ENCODE measurements at regions not wholly inside any gene's neighbourhood (a gene's known extent, or its start where the extent isn't known, plus 50 kb on each side); places are given as distances from the start of the nearest gene placed in this dataset.

GRCh38 chr6:119482850-119483285, 133.3 kb upstream of the MAN1A1 start:
- POLR2A ChIA-PET, result no interaction called here
- H3K9me3 Mint-ChIP-seq, result peaks cover 4% of the 10 kb centered on the region; the same call in 1 of the 2 replicates
- TF ChIP-seq OVOL2 (CRISPR knock-in tag; IDR thresholded peaks at IDR 0.05; ENCODE audit: borderline replicate concordance) (no peak), PRDM15 (CRISPR knock-in tag; IDR thresholded peaks at IDR 0.05) (no peak), ATF1 (CRISPR knock-in tag; IDR thresholded peaks at IDR 0.05) (no peak), ATF6 (CRISPR knock-in tag; IDR thresholded peaks at IDR 0.05) (no peak), EMX1 (CRISPR knock-in tag; IDR thresholded peaks at IDR 0.05) (no peak), ZNF512 (CRISPR knock-in tag; IDR thresholded peaks at IDR 0.05; ENCODE audit: borderline replicate concordance) (no peak), ZNF219 (CRISPR knock-in tag; IDR thresholded peaks at IDR 0.05; ENCODE audit: borderline replicate concordance) (no peak), SMAD4 (CRISPR knock-in tag; IDR thresholded peaks at IDR 0.05) (no peak), AFF4 (CRISPR knock-in tag; IDR thresholded peaks at IDR 0.05; ENCODE audit: borderline replicate concordance) (no peak), MXD4 (CRISPR knock-in tag; IDR thresholded peaks at IDR 0.05; ENCODE audit: borderline replicate concordance) (no peak), NFYB (CRISPR knock-in tag; conservative IDR thresholded peaks at IDR 0.05; ENCODE audit: low read depth) (no peak), USF2 (CRISPR knock-in tag; IDR thresholded peaks at IDR 0.05) (no peak), TEAD4 (CRISPR knock-in tag; IDR thresholded peaks at IDR 0.05) (no peak)
- TF ChIP-seq, protein P1, sequence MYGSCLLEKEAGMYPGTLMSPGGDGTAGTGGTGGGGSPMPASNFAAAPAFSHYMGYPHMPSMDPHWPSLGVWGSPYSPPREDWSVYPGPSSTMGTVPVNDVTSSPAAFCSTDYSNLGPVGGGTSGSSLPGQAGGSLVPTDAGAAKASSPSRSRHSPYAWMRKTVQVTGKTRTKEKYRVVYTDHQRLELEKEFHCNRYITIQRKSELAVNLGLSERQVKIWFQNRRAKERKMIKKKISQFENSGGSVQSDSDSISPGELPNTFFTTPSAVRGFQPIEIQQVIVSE (CRISPR knock-in tag; IDR thresholded peaks at IDR 0.05; ENCODE audit: borderline replicate concordance), result no peak
- TF ChIP-seq, protein P2, sequence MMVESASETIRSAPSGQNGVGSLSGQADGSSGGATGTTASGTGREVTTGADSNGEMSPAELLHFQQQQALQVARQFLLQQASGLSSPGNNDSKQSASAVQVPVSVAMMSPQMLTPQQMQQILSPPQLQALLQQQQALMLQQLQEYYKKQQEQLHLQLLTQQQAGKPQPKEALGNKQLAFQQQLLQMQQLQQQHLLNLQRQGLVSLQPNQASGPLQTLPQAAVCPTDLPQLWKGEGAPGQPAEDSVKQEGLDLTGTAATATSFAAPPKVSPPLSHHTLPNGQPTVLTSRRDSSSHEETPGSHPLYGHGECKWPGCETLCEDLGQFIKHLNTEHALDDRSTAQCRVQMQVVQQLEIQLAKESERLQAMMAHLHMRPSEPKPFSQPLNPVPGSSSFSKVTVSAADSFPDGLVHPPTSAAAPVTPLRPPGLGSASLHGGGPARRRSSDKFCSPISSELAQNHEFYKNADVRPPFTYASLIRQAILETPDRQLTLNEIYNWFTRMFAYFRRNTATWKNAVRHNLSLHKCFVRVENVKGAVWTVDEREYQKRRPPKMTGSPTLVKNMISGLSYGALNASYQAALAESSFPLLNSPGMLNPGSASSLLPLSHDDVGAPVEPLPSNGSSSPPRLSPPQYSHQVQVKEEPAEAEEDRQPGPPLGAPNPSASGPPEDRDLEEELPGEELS (CRISPR knock-in tag; IDR thresholded peaks at IDR 0.05), result no peak
- TF ChIP-seq, protein P3, sequence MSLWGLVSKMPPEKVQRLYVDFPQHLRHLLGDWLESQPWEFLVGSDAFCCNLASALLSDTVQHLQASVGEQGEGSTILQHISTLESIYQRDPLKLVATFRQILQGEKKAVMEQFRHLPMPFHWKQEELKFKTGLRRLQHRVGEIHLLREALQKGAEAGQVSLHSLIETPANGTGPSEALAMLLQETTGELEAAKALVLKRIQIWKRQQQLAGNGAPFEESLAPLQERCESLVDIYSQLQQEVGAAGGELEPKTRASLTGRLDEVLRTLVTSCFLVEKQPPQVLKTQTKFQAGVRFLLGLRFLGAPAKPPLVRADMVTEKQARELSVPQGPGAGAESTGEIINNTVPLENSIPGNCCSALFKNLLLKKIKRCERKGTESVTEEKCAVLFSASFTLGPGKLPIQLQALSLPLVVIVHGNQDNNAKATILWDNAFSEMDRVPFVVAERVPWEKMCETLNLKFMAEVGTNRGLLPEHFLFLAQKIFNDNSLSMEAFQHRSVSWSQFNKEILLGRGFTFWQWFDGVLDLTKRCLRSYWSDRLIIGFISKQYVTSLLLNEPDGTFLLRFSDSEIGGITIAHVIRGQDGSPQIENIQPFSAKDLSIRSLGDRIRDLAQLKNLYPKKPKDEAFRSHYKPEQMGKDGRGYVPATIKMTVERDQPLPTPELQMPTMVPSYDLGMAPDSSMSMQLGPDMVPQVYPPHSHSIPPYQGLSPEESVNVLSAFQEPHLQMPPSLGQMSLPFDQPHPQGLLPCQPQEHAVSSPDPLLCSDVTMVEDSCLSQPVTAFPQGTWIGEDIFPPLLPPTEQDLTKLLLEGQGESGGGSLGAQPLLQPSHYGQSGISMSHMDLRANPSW (CRISPR knock-in tag; conservative IDR thresholded peaks at IDR 0.05; ENCODE audit: low read depth), result no peak
- TF ChIP-seq, protein P4, sequence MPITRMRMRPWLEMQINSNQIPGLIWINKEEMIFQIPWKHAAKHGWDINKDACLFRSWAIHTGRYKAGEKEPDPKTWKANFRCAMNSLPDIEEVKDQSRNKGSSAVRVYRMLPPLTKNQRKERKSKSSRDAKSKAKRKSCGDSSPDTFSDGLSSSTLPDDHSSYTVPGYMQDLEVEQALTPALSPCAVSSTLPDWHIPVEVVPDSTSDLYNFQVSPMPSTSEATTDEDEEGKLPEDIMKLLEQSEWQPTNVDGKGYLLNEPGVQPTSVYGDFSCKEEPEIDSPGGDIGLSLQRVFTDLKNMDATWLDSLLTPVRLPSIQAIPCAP (CRISPR knock-in tag; IDR thresholded peaks at IDR 0.05), result no peak
- H3K27me3 Mint-ChIP-seq (ENCODE audit: low read depth), result no peaks in the 10 kb centered on the region
- H3K4me3 Mint-ChIP-seq, result no peak overlapping the region
- no peaks in the 10 kb centered on the region for H3K36me3 Mint-ChIP-seq
- CTCF ChIA-PET, result no interaction called here
- H3K27ac Mint-ChIP-seq, result no peak overlapping the region
- no peak for ATAC-seq
- H3K4me1 Mint-ChIP-seq, result no peaks in the 10 kb centered on the region
- DNase-seq (ENCODE audit: low spot score), result no peak
